Epithelial cell of esophagus (primary cell): ENCODE measurements at regions not wholly inside any gene's neighbourhood (a gene's known extent, or its start where the extent isn't known, plus 50 kb on each side); places are given as distances from the start of the nearest gene placed in this dataset.
"Not testable (repeated sequence)": the region's sequence is repeated elsewhere in the genome, so short reads cannot be mapped to it uniquely, and the experiment has no call there.

ENCODE experiments used
- DNase-seq: peaks from one replicate; pipeline ENCODE4 v3.0.0; 2010; ENCODE audit warnings: low read depth
- H3K4me3 ChIP-seq: 2 replicates; pipeline ENCODE4 v1.5.1; 2011; ENCODE audit warnings: mild to moderate bottlenecking, low read length, control low read depth
- CTCF ChIP-seq: IDR thresholded peaks from 2 replicates; pipeline ENCODE4 v1.5.1; 2011; ENCODE audit warnings: low read depth, mild to moderate bottlenecking, low read length, control low read depth, inconsistent platforms; ENCODE audit not compliant: insufficient read depth; ENCODE audit errors: missing control alignments

GRCh38 chr10:30553626-30554439, 75.7 kb downstream of the LYZL2 start:
- TF ChIP-seq CTCF = no peak
- peak; percentile 55 for DNase-seq
- no peak overlapping the region for H3K4me3 ChIP-seq

GRCh38 chr10:30553018-30553625, 76.4 kb downstream of the LYZL2 start:
- H3K4me3 ChIP-seq = no peak overlapping the region
- no peak for TF ChIP-seq CTCF
- no peak for DNase-seq

- H3K4me3 ChIP-seq = no peak overlapping the region
- no peak for TF ChIP-seq CTCF
Observed at GRCh38 chr10:30550967-30551815, 78.4 kb downstream of the LYZL2 start.

GRCh38 chr10:30549134-30549687, 80.3 kb downstream of the LYZL2 start:
- H3K4me3 ChIP-seq, DNase-seq: not testable (repeated sequence)

More at GRCh38 chr10:30550967-30551815, 78.4 kb downstream of the LYZL2 start:
- no peak for DNase-seq

- H3K4me3 ChIP-seq = no peak overlapping the region
- TF ChIP-seq CTCF = no peak
- DNase-seq = no peak
Observed at GRCh38 chr10:30546511-30546910, 83.0 kb downstream of the LYZL2 start.

GRCh38 chr10:30542895-30543288, 86.7 kb downstream of the LYZL2 start:
- H3K4me3 ChIP-seq = no peak overlapping the region
- TF ChIP-seq CTCF = no peak
- DNase-seq = no peak
